T47D (cell line): ENCODE measurements at regions not wholly inside any gene's neighbourhood (a gene's known extent, or its start where the extent isn't known, plus 50 kb on each side); places are given as distances from the start of the nearest gene placed in this dataset.

Experiments used
- DNase-seq, 2 experiments: peaks; one replicate each; pipeline versions ENCODE4 v3.0.0 to v3.0.0-alpha.2; 2011 to 2012; ENCODE audit warnings: low read depth in 1 of 2, low spot score in 1 of 2
- JUND ChIP-seq: IDR thresholded peaks from 2 replicates; pipeline ENCODE4 v1.6.1; 2012; ENCODE audit warnings: low read depth
- in situ Hi-C: cut with HindIII; loops from 2 replicates; pipeline ENCODE4 v1.10.0; 2016; ENCODE audit warnings: low sequenced_read_pairs, low pct_unique_long_range_greater_than_20kb

DNA sequence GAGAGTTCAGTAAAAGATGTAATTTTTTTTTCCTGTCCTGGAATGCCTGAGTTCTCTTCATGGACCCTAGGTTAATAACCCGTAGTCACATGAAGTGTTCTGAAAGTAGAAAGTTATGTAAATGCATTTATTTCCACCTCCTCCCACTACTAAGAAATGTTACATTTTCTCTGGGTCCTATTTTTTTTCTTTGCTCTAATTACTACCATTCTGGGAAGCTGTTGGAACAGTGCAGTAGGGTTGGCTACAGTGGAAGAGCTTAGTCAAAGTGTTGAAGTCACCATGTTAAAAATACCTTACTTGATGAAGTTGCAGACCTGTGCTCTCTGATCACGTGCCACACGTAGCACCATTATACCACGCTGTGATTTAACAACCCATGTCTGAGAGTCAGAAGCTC, 153.8 kb upstream of the TSC22D2 start:
- in situ Hi-C loops: no loop called here
- no peak for TF ChIP-seq JUND
- DNase-seq: no peak

DNA sequence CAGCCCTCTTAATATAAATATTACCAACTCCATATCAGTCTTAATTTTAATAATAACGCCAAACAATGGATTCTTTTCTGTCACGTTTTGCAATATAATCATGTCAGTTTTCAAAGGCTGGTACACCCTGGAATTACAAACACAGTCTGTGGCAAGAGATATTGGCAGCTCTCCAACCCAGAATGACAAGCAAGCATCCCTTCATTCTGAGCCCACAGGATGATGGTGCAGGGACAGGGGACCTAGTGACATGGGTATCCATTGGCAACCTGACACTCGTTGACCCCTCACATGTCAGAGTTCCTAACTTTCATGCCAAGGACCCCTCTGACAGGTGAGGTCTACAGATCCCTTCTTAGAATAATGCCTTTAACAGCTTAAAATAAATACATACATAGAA, 154.5 kb upstream of the TSC22D2 start:
- peak in 1 of 2 experiments; percentile 32 for DNase-seq
- no peak for TF ChIP-seq JUND
- in situ Hi-C loops: no loop called here

DNA sequence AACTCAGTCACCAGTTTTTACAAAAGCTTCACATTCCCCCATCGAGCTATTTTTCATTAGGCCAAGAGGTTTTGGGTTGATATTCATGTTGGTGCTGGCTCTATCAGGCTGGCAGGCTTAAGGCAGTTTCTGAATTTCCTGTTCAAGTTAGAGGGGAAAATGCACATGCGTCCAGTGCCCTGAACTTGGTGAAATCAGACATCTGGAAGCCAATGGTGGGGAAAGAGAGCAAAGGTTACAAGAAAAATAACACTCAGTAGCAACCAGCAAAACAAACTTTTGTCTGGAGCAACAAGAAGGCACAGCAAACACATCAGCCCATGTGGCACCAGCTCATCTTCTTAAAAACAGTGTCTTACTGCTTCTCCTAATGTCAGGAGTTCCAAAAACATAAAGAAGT, 155.6 kb upstream of the TSC22D2 start:
- no peak for TF ChIP-seq JUND
- no peak for DNase-seq

DNA sequence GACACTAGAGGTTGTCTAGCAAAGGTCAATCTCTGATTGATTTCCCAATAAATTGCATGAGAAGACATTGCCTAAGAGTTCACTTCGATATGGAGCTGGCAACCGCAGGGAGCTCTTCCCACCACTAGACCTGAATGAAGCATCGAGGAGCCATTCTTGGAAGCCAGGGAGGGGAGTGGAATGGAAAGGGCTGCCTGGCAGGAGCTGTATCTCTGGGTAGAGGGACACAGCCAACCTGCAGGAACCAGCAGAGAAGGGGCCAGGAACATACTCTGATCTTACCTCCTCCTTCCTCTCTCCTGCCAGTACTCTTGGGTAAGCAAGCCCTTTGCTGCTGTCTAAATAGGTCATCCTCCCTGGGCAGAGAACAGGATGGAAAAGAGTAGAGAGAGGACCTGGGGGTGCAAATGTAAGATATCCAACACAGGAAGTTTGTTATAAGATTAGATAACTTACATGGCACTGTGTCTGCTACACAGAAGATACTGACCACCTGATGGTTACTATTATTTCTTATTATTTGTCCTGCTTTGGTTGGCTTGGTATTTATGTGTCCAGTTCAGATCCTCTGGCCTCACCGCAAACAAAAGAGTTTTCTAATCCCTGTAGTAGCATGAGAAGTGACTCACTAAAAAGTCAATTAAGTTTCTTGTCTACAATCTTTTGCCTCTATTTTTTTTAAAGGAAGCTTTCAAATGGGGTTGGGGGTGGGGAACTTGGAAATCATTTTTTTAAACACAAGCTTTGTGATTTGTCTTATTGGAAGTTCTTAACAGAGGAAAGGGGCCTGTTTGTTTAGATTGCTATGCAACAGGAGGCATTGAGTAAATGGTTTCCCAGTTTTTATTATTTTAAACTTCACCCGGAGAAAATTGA, 156.7 kb upstream of the TSC22D2 start:
- in situ Hi-C loops: no loop called here
- TF ChIP-seq JUND: no peak
- DNase-seq: no peak

More for the DNA sequence above, 155.6 kb upstream of the TSC22D2 start:
- in situ Hi-C loops: no loop called here

GRCh38 chr3:150249779-150250470, 158.2 kb upstream of the TSC22D2 start:
- in situ Hi-C loops: no loop called here
- TF ChIP-seq JUND: no peak
- no peak for DNase-seq

DNA sequence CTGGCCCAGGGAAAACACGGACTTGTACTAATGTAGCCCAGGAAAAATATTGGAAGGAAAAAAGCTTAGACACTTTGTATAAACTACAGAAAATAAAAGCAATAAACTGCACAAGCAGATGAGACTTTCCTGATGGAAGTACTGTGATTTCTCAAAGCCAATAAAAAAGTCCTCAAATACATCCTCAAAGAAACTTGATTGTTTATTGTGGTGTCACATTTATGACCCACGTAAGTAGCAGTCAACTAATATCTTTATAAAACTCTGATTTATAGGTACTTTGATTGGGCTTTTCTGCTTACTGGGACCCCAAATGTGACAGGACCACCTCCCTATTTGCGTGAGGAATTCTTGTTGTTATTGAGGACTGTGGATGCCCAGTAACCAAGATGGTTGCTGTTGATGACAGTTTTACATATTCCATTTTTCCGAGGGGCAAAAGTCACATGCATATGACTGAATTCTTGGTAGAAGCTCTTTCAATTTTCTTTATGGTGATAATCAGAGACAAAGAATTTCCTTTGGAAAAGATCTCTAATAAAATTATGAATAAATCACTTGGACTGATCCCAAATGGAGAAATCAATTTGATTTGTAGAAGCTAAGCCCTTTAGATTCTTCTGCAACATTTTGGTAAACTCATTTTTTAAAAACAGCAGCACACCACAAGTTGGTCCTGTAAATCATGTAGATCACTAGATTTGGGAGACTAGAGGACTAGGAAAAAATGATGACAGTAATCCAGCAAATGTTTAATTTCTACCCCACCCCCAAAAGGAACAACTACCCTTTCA, 159.0 kb upstream of the TSC22D2 start:
- in situ Hi-C loops: no loop called here
- TF ChIP-seq JUND: no peak

DNA sequence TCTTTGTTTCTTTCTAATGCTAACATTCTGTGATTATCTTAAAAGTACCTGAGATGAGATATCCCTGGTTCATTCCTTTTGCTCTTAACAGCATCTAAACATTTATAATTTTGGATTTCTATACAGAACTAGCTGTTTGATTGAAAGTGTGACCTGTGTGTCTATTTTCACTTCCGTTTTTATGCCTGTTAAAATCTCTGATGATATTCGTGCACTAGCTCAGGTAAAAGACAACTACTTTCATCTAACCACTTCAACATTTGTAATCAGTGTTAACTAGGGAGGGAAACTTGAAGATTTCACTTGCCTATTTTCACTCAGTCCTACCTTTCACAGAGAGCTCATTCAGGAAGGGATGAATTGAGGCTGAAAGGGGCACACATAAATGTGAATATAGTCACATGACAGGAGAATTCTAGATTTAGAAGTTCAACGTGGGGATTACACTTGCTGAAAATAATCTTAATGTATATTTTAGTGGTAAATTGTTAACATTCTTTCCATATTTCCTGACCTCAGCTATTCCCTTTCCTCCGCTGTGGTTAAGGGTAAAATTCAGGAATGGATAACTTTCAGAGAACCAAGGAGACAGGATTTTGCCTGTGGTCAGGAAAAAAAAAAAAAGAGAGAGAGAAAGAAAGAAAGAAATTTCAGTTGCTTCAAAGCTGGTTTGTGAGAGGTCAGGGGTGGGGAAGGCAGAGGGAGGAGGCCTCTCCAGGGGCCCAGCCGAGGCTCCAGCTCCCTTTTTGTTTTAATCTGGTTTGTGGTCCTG, 159.8 kb upstream of the TSC22D2 start:
- no peak for TF ChIP-seq JUND
- in situ Hi-C loops: no loop called here
- DNase-seq: peak in 1 of 2 experiments; percentile 38

More for the DNA sequence above, 159.0 kb upstream of the TSC22D2 start:
- DNase-seq: no peak

DNA sequence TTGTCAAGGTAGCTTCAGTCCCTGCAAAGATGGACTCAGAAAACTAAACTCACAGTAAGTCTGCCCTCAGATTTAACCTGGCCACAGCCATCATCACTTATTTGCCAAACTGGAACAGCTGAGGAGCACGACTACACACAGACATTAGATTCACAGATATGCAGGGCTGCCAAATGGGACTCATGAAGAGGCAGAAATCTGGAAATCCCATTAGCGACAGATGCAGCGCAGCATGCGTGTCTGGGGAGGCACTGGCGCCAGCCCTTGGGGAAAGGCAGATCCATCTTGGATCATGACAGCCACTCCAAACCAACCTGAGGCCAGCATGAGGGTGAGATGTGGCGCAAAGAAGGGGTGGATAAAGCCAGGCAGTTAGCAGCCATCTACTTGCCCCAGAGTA, 160.7 kb upstream of the TSC22D2 start:
- in situ Hi-C loops: no loop called here
- TF ChIP-seq JUND: no peak

DNA sequence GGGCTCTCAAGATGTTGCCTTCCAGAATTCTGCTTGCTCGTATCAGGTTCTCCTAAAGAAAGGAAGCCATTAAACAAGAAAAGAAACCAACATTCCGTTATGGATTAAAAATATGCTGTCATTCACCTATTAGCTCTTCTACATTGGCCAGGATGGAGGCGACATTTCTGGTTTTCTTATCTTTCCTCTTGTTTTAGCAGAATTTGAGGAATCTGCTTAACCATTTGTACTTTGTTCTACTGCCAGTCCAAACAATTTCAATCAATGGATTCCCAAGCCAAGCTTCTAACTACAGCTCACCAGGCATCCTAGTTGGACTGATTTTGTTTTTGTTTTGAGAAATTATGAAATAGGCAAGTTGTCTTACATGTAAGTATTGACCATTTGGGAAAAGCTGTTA, 164.6 kb upstream of the TSC22D2 start:
- DNase-seq: no peak
- in situ Hi-C loops: no loop called here
- TF ChIP-seq JUND: no peak

More for the DNA sequence above, 160.7 kb upstream of the TSC22D2 start:
- DNase-seq: no peak

- no peak for TF ChIP-seq JUND
- DNase-seq: no peak
- in situ Hi-C loops: no loop called here
These were observed 165.7 kb upstream of the TSC22D2 start for GRCh38 chr3:150242220-150242936.

DNA sequence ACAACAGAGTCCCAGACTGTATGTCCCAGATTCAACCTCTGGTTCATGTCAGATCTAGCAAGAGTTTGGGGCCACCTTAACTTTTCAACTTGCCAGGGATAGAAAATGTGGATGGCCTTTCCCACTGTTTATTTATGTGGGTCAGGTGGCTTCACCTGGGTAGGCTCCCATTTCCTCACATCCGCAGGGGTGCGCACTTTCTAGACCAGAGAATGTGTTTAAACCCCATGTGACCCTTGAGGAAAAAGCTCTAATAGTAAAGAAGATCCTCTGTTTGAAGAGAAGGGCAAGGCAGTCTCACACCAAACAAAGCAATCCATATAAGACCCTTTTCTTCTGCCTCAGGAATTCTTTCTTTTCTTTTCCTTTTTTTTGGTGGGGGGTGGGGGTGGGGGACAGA, 167.2 kb upstream of the TSC22D2 start:
- in situ Hi-C loops: no loop called here
- peak in 1 of 2 experiments; percentile 62 for DNase-seq
- no peak for TF ChIP-seq JUND
